ENCODE measurements at regions not wholly inside any gene's neighbourhood (a gene's known extent, or its start where the extent isn't known, plus 50 kb on each side); places are given as distances from the start of the nearest gene placed in this dataset.
A peak's percentile ranks its signal among the peaks of the same experiment; 100 is the strongest.

DNA sequence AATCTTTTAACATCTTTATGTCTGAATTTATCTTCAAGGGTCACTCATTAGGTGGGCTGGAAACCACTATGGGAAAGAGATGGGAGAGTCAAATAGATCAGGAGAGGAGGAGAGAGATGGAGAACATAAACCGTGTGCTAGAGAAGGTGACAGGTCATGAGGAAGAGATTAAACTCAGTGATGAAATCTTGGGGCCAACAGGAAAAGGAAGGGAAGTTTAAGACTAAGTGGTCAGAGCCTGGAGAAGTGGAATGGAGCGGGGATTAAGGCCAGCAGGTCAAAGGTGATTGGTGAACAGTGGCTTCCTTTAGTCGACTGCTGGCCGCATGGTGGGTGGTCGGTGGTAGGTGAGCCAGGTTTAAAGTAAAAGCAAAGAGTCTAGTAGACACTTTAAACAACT is 169.3 kb upstream of the IVNS1ABP start:
- H3K9me3 ChIP-seq (ENCODE audit: low read depth): no peaks in the 10 kb centered on the region
- no peak for DNase-seq (ENCODE audit: low read depth in 1 of 2, low spot score in 1 of 2)
- no peaks in the 10 kb centered on the region for H3K36me3 ChIP-seq
- H3K27me3 ChIP-seq: no peaks in the 10 kb centered on the region
- no peak overlapping the region for H3K4me3 ChIP-seq
- H3K4me1 ChIP-seq (ENCODE audit: low read depth): peaks cover 18% of the 10 kb centered on the region
- no peak for TF ChIP-seq CTCF (IDR thresholded peaks at IDR 0.05; ENCODE audit: low read depth, low read length)
- no peak overlapping the region for H3K27ac ChIP-seq

- no peak overlapping the region for H3K4me3 ChIP-seq
- no peaks in the 10 kb centered on the region for H3K36me3 ChIP-seq
- H3K4me1 ChIP-seq (ENCODE audit: low read depth): peaks cover 18% of the 10 kb centered on the region
- peak; percentile 17 to 68 for DNase-seq (ENCODE audit: low read depth in 1 of 2, low spot score in 1 of 2)
- no peak for TF ChIP-seq CTCF (IDR thresholded peaks at IDR 0.05; ENCODE audit: low read depth, low read length)
- no peaks in the 10 kb centered on the region for H3K9me3 ChIP-seq (ENCODE audit: low read depth)
- H3K27ac ChIP-seq: no peak overlapping the region
- no peaks in the 10 kb centered on the region for H3K27me3 ChIP-seq
Measured at GRCh38 chr1:185483664-185484450, 166.8 kb upstream of the IVNS1ABP start.

DNA sequence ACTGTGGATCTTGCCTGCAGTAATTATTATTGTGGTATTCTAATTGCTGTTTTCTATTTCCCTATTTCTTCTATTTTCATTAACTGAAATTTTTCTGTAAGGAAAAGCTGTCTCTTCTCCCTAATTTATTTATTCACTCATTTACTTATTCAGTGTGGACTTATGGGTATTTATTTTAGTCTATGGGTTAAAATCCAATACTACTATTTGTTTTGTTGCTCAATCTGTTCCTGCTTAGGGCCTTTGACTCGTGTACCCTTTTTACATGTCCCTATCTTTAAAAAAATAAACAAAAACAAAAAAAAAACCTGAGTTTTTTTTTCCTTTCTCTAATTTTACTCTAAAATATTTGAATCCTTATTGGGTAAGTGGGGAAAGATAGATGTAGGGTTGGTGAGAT is 166.2 kb upstream of the IVNS1ABP start:
- H3K9me3 ChIP-seq (ENCODE audit: low read depth): no peaks in the 10 kb centered on the region
- no peaks in the 10 kb centered on the region for H3K36me3 ChIP-seq
- no peak overlapping the region for H3K4me3 ChIP-seq
- H3K4me1 ChIP-seq (ENCODE audit: low read depth): peaks cover 14% of the 10 kb centered on the region
- no peaks in the 10 kb centered on the region for H3K27me3 ChIP-seq
- H3K27ac ChIP-seq: no peak overlapping the region
- DNase-seq (ENCODE audit: low read depth in 1 of 2, low spot score in 1 of 2): no peak
- no peak for TF ChIP-seq CTCF (IDR thresholded peaks at IDR 0.05; ENCODE audit: low read depth, low read length)

- Histone ChIP-seq H3K9me3 (ENCODE audit: low read depth) (no peaks in the 10 kb centered on the region), H3K27me3 (no peaks in the 10 kb centered on the region), H3K36me3 (no peaks in the 10 kb centered on the region), H3K4me1 (ENCODE audit: low read depth) (no peaks in the 10 kb centered on the region), H3K4me3 (no peak overlapping the region), H3K27ac (no peak overlapping the region)
- DNase-seq (ENCODE audit: low read depth in 1 of 2, low spot score in 1 of 2): no peak
- TF ChIP-seq CTCF (IDR thresholded peaks at IDR 0.05; ENCODE audit: low read depth, low read length): no peak
Measured at GRCh38 chr1:185480545-185480944, 163.5 kb upstream of the IVNS1ABP start.

DNA sequence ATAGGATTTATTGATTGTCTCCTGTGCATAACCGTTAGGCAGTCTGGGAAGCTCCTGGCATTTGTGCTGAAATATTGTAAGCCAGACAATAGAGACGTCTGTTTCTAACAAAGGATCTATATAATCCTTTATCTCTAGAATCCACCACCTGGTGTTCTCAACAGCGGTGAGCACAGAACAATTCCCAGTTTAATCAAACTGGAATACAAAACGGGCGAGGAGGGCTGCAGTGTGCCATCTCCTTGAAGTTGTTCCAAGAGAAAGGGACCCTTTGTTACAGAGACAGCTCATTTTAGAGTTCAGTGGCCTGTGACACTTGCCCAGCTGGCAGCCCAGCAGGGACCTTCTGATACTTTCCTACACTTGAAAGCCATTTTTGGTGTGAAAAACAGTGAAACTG is 162.8 kb upstream of the IVNS1ABP start:
- Histone ChIP-seq H3K4me1 (ENCODE audit: low read depth) (no peaks in the 10 kb centered on the region), H3K36me3 (no peaks in the 10 kb centered on the region), H3K9me3 (ENCODE audit: low read depth) (no peaks in the 10 kb centered on the region), H3K27ac (no peak overlapping the region), H3K4me3 (no peak overlapping the region), H3K27me3 (no peaks in the 10 kb centered on the region)
- DNase-seq (ENCODE audit: low read depth in 1 of 2, low spot score in 1 of 2): no peak
- TF ChIP-seq CTCF (IDR thresholded peaks at IDR 0.05; ENCODE audit: low read depth, low read length): no peak
